ENCODE measurements at regions not wholly inside any gene's neighbourhood (a gene's known extent, or its start where the extent isn't known, plus 50 kb on each side); places are given as distances from the start of the nearest gene placed in this dataset.

GRCh38 chr22:22397875-22398524 is 110.5 kb downstream of the ZNF280B start:
- TF ChIP-seq CTCF (IDR thresholded peaks at IDR 0.05) (no peak), POLR2A (IDR thresholded peaks at IDR 0.05) (no peak), POLR2AphosphoS5 (IDR thresholded peaks at IDR 0.05; ENCODE audit: insufficient read depth in 1 of 2, low read depth in 1 of 2) (no peak)

Measured in vagina (tissue), 2 donors.